ENCODE measurements at regions not wholly inside any gene's neighbourhood (a gene's known extent, or its start where the extent isn't known, plus 50 kb on each side); places are given as distances from the start of the nearest gene placed in this dataset.
A peak's percentile ranks its signal among the peaks of the same experiment; 100 is the strongest.

- Mint-ChIP-seq H3K4me1 (no peaks in the 10 kb centered on the region), H3K27me3 (ENCODE audit: insufficient read depth, low read depth, poor library complexity) (peaks cover 2% of the 10 kb centered on the region), H3K9me3 (peaks cover 82% of the 10 kb centered on the region), H3K4me3 (no peak overlapping the region), H3K36me3 (ENCODE audit: low read depth) (peaks cover 12% of the 10 kb centered on the region), H3K27ac (no peak overlapping the region)
- Histone ChIP-seq H3K4me2 (no peak overlapping the region), H3K4me1 (ENCODE audit: insufficient read depth) (no peaks in the 10 kb centered on the region), H3K79me2 (replicated peaks; ENCODE audit: insufficient read depth) (no peaks in the 10 kb centered on the region), H3K9me2 (ENCODE audit: insufficient read depth) (no peaks in the 10 kb centered on the region), H3K36me3 (ENCODE audit: insufficient read depth) (0 out of 2 replicates have a peak, but pooled peaks cover 3% of the 10 kb centered on the region), H3K4me3 (no peak overlapping the region), H3K27ac (ENCODE audit: low read depth) (no peak overlapping the region), H3F3A (replicated peaks; ENCODE audit: low read depth) (no peaks in the 10 kb centered on the region), H4K20me1 (replicated peaks; ENCODE audit: insufficient read depth) (no peaks in the 10 kb centered on the region), H3K27me3 (ENCODE audit: insufficient read depth) (no peaks in the 10 kb centered on the region), H2AFZ (no peak overlapping the region)
- peak; percentile 2 for DNase-seq (ENCODE audit: low spot score)
- ATAC-seq, result no peak
- TF ChIP-seq NANOG (IDR thresholded peaks at IDR 0.05; ENCODE audit: borderline replicate concordance) (no peak), EZH2phosphoT487 (IDR thresholded peaks at IDR 0.05; ENCODE audit: unreplicated experiment) (no peak), CREB1 (CRISPR knock-in tag; IDR thresholded peaks at IDR 0.05; ENCODE audit: low read depth) (no peak), JUNB (IDR thresholded peaks at IDR 0.05; ENCODE audit: unreplicated experiment) (no peak), ETS1 (IDR thresholded peaks at IDR 0.05) (no peak)
- TF ChIP-seq, protein P1, sequence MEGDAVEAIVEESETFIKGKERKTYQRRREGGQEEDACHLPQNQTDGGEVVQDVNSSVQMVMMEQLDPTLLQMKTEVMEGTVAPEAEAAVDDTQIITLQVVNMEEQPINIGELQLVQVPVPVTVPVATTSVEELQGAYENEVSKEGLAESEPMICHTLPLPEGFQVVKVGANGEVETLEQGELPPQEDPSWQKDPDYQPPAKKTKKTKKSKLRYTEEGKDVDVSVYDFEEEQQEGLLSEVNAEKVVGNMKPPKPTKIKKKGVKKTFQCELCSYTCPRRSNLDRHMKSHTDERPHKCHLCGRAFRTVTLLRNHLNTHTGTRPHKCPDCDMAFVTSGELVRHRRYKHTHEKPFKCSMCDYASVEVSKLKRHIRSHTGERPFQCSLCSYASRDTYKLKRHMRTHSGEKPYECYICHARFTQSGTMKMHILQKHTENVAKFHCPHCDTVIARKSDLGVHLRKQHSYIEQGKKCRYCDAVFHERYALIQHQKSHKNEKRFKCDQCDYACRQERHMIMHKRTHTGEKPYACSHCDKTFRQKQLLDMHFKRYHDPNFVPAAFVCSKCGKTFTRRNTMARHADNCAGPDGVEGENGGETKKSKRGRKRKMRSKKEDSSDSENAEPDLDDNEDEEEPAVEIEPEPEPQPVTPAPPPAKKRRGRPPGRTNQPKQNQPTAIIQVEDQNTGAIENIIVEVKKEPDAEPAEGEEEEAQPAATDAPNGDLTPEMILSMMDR (conservative IDR thresholded peaks at IDR 0.05; ENCODE audit: low read depth in 2 of 2), result 0 out of 4 replicates have a peak, but pooled peaks of 1 of the 2 experiments have one; percentile 26
These were observed 1592.9 kb downstream of the MRPL39 start for GRCh38 chr21:24014381-24014780.

DNA sequence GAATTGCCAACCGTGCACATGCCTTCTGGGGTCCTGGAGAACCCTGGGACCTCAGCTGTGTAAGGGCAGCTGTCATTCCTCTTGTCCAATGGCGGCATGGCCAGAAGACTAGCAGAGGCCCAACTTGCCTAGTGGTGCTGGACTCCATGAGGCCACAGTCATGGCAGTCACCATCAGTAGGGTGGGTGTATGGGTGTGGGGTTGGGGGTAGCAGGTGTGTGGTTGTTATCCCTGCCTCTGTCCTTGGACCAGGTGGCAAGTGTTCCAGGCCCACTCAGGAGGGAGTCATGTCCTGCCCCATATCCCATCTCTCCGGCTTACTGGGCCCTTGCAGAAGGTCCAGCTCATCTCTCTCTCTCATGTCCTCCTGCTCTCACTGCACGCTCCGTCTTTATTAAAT is 1596.2 kb downstream of the MRPL39 start:
- no peak overlapping the region for H3K27ac ChIP-seq (ENCODE audit: low read depth)
- H3K9me3 Mint-ChIP-seq, result peaks cover 74% of the 10 kb centered on the region
- H3K36me3 ChIP-seq (ENCODE audit: insufficient read depth), result 0 out of 2 replicates have a peak, but pooled peaks cover 3% of the 10 kb centered on the region
- H3K4me3 ChIP-seq, result no peak overlapping the region
- peaks cover 2% of the 10 kb centered on the region for H3K27me3 Mint-ChIP-seq (ENCODE audit: insufficient read depth, low read depth, poor library complexity)
- H3K79me2 ChIP-seq (replicated peaks; ENCODE audit: insufficient read depth), result no peaks in the 10 kb centered on the region
- H3K27me3 ChIP-seq (ENCODE audit: insufficient read depth), result no peaks in the 10 kb centered on the region
- H3K4me2 ChIP-seq, result no peak overlapping the region
- no peak overlapping the region for H3K4me3 Mint-ChIP-seq
- H4K20me1 ChIP-seq (replicated peaks; ENCODE audit: insufficient read depth), result no peaks in the 10 kb centered on the region
- H3K9me2 ChIP-seq (ENCODE audit: insufficient read depth), result no peaks in the 10 kb centered on the region
- no peaks in the 10 kb centered on the region for H3F3A ChIP-seq (replicated peaks; ENCODE audit: low read depth)
- H3K4me1 ChIP-seq (ENCODE audit: insufficient read depth), result no peaks in the 10 kb centered on the region
- peaks cover 3% of the 10 kb centered on the region for H3K36me3 Mint-ChIP-seq (ENCODE audit: low read depth)
- H2AFZ ChIP-seq, result no peak overlapping the region
- H3K4me1 Mint-ChIP-seq, result no peaks in the 10 kb centered on the region
- no peak for DNase-seq (ENCODE audit: low spot score)
- no peak overlapping the region for H3K27ac Mint-ChIP-seq
- ATAC-seq, result no peak
- no peak for TF ChIP-seq ZNF331 (CRISPR knock-in tag; IDR thresholded peaks at IDR 0.05; ENCODE audit: low read depth)
- TF ChIP-seq CREB1 (CRISPR knock-in tag; IDR thresholded peaks at IDR 0.05; ENCODE audit: low read depth), result no peak
- TF ChIP-seq, protein P2, sequence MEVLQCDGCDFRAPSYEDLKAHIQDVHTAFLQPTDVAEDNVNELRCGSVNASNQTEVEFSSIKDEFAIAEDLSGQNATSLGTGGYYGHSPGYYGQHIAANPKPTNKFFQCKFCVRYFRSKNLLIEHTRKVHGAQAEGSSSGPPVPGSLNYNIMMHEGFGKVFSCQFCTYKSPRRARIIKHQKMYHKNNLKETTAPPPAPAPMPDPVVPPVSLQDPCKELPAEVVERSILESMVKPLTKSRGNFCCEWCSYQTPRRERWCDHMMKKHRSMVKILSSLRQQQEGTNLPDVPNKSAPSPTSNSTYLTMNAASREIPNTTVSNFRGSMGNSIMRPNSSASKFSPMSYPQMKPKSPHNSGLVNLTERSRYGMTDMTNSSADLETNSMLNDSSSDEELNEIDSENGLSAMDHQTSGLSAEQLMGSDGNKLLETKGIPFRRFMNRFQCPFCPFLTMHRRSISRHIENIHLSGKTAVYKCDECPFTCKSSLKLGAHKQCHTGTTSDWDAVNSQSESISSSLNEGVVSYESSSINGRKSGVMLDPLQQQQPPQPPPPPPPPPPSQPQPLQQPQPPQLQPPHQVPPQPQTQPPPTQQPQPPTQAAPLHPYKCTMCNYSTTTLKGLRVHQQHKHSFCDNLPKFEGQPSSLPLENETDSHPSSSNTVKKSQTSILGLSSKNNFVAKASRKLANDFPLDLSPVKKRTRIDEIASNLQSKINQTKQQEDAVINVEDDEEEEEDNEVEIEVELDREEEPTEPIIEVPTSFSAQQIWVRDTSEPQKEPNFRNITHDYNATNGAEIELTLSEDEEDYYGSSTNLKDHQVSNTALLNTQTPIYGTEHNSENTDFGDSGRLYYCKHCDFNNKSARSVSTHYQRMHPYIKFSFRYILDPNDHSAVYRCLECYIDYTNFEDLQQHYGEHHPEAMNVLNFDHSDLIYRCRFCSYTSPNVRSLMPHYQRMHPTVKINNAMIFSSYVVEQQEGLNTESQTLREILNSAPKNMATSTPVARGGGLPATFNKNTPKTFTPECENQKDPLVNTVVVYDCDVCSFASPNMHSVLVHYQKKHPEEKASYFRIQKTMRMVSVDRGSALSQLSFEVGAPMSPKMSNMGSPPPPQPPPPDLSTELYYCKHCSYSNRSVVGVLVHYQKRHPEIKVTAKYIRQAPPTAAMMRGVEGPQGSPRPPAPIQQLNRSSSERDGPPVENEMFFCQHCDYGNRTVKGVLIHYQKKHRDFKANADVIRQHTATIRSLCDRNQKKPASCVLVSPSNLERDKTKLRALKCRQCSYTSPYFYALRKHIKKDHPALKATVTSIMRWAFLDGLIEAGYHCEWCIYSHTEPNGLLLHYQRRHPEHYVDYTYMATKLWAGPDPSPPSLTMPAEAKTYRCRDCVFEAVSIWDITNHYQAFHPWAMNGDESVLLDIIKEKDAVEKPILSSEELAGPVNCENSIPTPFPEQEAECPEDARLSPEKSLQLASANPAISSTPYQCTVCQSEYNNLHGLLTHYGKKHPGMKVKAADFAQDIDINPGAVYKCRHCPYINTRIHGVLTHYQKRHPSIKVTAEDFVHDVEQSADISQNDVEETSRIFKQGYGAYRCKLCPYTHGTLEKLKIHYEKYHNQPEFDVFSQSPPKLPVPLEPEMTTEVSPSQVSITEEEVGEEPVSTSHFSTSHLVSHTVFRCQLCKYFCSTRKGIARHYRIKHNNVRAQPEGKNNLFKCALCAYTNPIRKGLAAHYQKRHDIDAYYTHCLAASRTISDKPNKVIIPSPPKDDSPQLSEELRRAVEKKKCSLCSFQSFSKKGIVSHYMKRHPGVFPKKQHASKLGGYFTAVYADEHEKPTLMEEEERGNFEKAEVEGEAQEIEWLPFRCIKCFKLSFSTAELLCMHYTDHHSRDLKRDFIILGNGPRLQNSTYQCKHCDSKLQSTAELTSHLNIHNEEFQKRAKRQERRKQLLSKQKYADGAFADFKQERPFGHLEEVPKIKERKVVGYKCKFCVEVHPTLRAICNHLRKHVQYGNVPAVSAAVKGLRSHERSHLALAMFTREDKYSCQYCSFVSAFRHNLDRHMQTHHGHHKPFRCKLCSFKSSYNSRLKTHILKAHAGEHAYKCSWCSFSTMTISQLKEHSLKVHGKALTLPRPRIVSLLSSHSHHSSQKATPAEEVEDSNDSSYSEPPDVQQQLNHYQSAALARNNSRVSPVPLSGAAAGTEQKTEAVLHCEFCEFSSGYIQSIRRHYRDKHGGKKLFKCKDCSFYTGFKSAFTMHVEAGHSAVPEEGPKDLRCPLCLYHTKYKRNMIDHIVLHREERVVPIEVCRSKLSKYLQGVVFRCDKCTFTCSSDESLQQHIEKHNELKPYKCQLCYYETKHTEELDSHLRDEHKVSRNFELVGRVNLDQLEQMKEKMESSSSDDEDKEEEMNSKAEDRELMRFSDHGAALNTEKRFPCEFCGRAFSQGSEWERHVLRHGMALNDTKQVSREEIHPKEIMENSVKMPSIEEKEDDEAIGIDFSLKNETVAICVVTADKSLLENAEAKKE (CRISPR knock-in tag; IDR thresholded peaks at IDR 0.05), result no peak
- no peak for TF ChIP-seq POLR2AphosphoS5 (IDR thresholded peaks at IDR 0.05; ENCODE audit: low read depth)
- TF ChIP-seq ZNF114 (CRISPR knock-in tag; IDR thresholded peaks at IDR 0.05), result no peak

Data from GM23338 (cell line).